ENCODE measurements at regions not wholly inside any gene's neighbourhood (a gene's known extent, or its start where the extent isn't known, plus 50 kb on each side); places are given as distances from the start of the nearest gene placed in this dataset.

GRCh38 chr1:95364546-95364945 is 130.5 kb downstream of the RWDD3 start:
- no peak for FAIRE-seq
- H3K27me3 ChIP-seq (ENCODE audit: control insufficient read depth in 2 of 2, insufficient read depth in 2 of 2, low read length in 2 of 2), result no peaks in the 10 kb centered on the region
- POLR2A ChIA-PET, result no interaction called here

More at GRCh38 chr1:95364546-95364945, 130.5 kb downstream of the RWDD3 start:
- Histone ChIP-seq H3K4me1 (ENCODE audit: control insufficient read depth, extremely low read depth, insufficient read depth, low read length) (no peaks in the 10 kb centered on the region), H3K4me3 (replicated peaks in 1 of 3; ENCODE audit: insufficient read depth in 1 of 3, low read depth in 1 of 3, low read length in 3 of 3) (no peak overlapping the region), H3K9ac (replicated peaks; ENCODE audit: extremely low read depth, insufficient read depth, low read length) (no peak overlapping the region), H3K27ac (ENCODE audit: insufficient read depth, low read depth, low read length) (no peak overlapping the region), H3K9me3 (replicated peaks; ENCODE audit: control insufficient read depth, insufficient read depth, low read length) (no peaks in the 10 kb centered on the region), H3K79me2 (ENCODE audit: control insufficient read depth, insufficient read depth, low read length) (no peaks in the 10 kb centered on the region), H2AFZ (ENCODE audit: low read depth, low read length) (no peak overlapping the region), H3K36me3 (ENCODE audit: control insufficient read depth in 2 of 2, extremely low read depth in 1 of 2, insufficient read depth in 2 of 2, low read length in 2 of 2) (no peaks in the 10 kb centered on the region), H3K9me1 (replicated peaks; ENCODE audit: control insufficient read depth, extremely low read depth, insufficient read depth, low read length) (no peaks in the 10 kb centered on the region), H3K4me2 (ENCODE audit: insufficient read depth, low read length) (no peak overlapping the region), H4K20me1 (replicated peaks; ENCODE audit: control insufficient read depth, extremely low read depth, insufficient read depth, low read length) (no peaks in the 10 kb centered on the region)
- dilution Hi-C loops (cut with MboI; ENCODE audit: extremely low pct_ligation_motif_present, low sequenced_read_pairs), result no loop called here
- BruUV-seq (replicated peaks), result no TSS peak
- TF ChIP-seq MYC (IDR thresholded peaks at IDR 0.05; ENCODE audit: low read depth, low read length) (no peak), POLR2A (IDR thresholded peaks at IDR 0.05; ENCODE audit: low read depth, low read length) (no peak), EZH2 (IDR thresholded peaks at IDR 0.05; ENCODE audit: borderline replicate concordance, low read depth, low read length, severe bottlenecking) (no peak), POLR2AphosphoS5 (IDR thresholded peaks at IDR 0.05; ENCODE audit: insufficient read depth, low read depth, low read length) (no peak), JUN (IDR thresholded peaks at IDR 0.05; ENCODE audit: borderline replicate concordance, insufficient read depth, insufficient read length, low read depth) (no peak), FOS (IDR thresholded peaks at IDR 0.05; ENCODE audit: borderline replicate concordance, insufficient read depth, low read length) (no peak), GATA2 (IDR thresholded peaks at IDR 0.05; ENCODE audit: insufficient read depth, insufficient read length, low read depth, low read length) (no peak)
- TF ChIP-seq, protein P1, sequence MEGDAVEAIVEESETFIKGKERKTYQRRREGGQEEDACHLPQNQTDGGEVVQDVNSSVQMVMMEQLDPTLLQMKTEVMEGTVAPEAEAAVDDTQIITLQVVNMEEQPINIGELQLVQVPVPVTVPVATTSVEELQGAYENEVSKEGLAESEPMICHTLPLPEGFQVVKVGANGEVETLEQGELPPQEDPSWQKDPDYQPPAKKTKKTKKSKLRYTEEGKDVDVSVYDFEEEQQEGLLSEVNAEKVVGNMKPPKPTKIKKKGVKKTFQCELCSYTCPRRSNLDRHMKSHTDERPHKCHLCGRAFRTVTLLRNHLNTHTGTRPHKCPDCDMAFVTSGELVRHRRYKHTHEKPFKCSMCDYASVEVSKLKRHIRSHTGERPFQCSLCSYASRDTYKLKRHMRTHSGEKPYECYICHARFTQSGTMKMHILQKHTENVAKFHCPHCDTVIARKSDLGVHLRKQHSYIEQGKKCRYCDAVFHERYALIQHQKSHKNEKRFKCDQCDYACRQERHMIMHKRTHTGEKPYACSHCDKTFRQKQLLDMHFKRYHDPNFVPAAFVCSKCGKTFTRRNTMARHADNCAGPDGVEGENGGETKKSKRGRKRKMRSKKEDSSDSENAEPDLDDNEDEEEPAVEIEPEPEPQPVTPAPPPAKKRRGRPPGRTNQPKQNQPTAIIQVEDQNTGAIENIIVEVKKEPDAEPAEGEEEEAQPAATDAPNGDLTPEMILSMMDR (IDR thresholded peaks at IDR 0.05; ENCODE audit: extremely low read depth in 1 of 2, insufficient read depth in 1 of 2, low read depth in 1 of 2, low read length in 2 of 2), result no peak
- TF ChIP-seq, protein P2, sequence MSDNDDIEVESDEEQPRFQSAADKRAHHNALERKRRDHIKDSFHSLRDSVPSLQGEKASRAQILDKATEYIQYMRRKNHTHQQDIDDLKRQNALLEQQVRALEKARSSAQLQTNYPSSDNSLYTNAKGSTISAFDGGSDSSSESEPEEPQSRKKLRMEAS (IDR thresholded peaks at IDR 0.05; ENCODE audit: insufficient read depth, insufficient read length), result no peak
- DNase-seq (ENCODE audit: low read depth, low spot score), result no peak
- CTCF ChIA-PET, result no interaction called here
- intact Hi-C loops (cut with micrococcal nuclease), result no loop called here

Measured in endothelial cell of umbilical vein (primary cell).